ENCODE measurements at regions not wholly inside any gene's neighbourhood (a gene's known extent, or its start where the extent isn't known, plus 50 kb on each side); places are given as distances from the start of the nearest gene placed in this dataset.
A peak's percentile ranks its signal among the peaks of the same experiment; 100 is the strongest.

DNA sequence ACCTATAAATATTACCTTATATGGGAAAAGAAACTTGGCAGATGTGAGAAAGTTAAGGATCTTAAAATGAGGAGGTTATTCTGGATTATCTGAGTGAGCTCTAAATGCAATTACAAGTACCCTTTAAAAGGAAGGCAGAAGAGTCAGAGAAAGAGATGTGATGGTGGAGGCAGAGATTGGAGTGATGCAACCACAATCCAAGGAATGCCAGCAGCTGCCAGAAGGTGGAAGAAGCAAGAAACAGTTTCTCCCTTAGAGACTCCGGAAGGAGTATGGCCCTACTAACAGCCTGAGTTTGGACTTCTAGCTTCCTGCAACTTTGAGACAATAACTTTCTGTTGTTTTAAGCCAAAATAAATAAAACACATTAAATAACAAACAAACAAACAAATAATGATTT lies 108.7 kb upstream of the PRLR start:
- Histone ChIP-seq H3K79me2 (ENCODE audit: control insufficient read depth in 1 of 2, insufficient read depth in 2 of 2, low read length in 2 of 2) (no peaks in the 10 kb centered on the region), H3K56ac (replicated peaks; ENCODE audit: insufficient read length, low read depth, low read length) (no peak overlapping the region), H2BK120ac (replicated peaks; ENCODE audit: low read depth, low read length) (peak overlapping the region; percentile 100), H4K5ac (ENCODE audit: insufficient read length, low read depth, low read length) (peak overlapping the region; percentile 98), H3K9ac (replicated peaks in 1 of 4; ENCODE audit: extremely low read depth in 1 of 4, low read depth in 3 of 4, low read length in 3 of 4) (peak overlapping the region in 1 of 4 experiments; percentile 25; a peak in 1 of 7 replicates), H2AK5ac (ENCODE audit: low read depth, low read length) (no peak overlapping the region; the same call in 1 of the 2 replicates), H2BK12ac (ENCODE audit: low read depth, low read length) (peak overlapping the region; percentile 99; the same call in 1 of the 2 replicates), H3K23ac (ENCODE audit: insufficient read length) (no peak overlapping the region), H2BK15ac (ENCODE audit: low read length) (no peak overlapping the region), H3K4ac (replicated peaks; ENCODE audit: insufficient read length, low read depth, low read length) (no peak overlapping the region), H4K8ac (ENCODE audit: extremely low read depth, insufficient read depth, low read length) (no peak overlapping the region), H2BK20ac (ENCODE audit: low read length) (peak overlapping the region; percentile 82; the same call in 1 of the 2 replicates), H3K4me3 (ENCODE audit: extremely low read depth in 1 of 4, insufficient read depth in 2 of 4, low read depth in 3 of 4, low read length in 4 of 4) (peak overlapping the region in 1 of 4 experiments; percentile 9; a peak in 1 of 8 replicates), H2BK5ac (ENCODE audit: low read depth, low read length) (peak overlapping the region; percentile 99), H3K79me1 (ENCODE audit: low read depth, low read length) (no peaks in the 10 kb centered on the region), H3K36me3 (ENCODE audit: control insufficient read depth in 2 of 4, insufficient read depth in 4 of 4, low read length in 3 of 4) (peaks cover 0 to 10% (median 3%) of the 10 kb centered on the region in 4 experiments; a peak in 1 of 8 replicates), H3K27me3 (replicated peaks in 1 of 4; ENCODE audit: control insufficient read depth in 3 of 4, extremely low read depth in 1 of 4, insufficient read depth in 3 of 4, low read length in 3 of 4) (no peaks in the 10 kb centered on the region), H3K23me2 (ENCODE audit: low read depth, low read length) (no peaks in the 10 kb centered on the region), H3K18ac (ENCODE audit: extremely low read depth, low read length) (peak overlapping the region; percentile 98), H3K4me2 (ENCODE audit: insufficient read depth in 1 of 2, low read depth in 2 of 2, low read length in 2 of 2) (peak overlapping the region in 1 of 2 experiments; percentile 49; a peak in 1 of 4 replicates), H4K91ac (replicated peaks; ENCODE audit: insufficient read length, low read length) (peak overlapping the region; percentile 100), H3K4me1 (replicated peaks in 1 of 4; ENCODE audit: control insufficient read depth in 3 of 4, insufficient read depth in 4 of 4, low read length in 3 of 4) (peaks cover 8 to 25% (median 16%) of the 10 kb centered on the region in 4 experiments), H3K9me3 (ENCODE audit: insufficient read depth in 2 of 2, low read depth in 1 of 2, low read length in 1 of 2) (peaks cover 9 to 10% of the 10 kb centered on the region in 2 experiments; a peak in 3 of 4 replicates), H3K27ac (ENCODE audit: low read depth, low read length) (peak overlapping the region; percentile 92), H3K14ac (ENCODE audit: insufficient read length) (no peak overlapping the region), H2AFZ (ENCODE audit: low read length) (no peak overlapping the region), H4K20me1 (replicated peaks in 1 of 2; ENCODE audit: control insufficient read depth in 1 of 2, insufficient read depth in 2 of 2, low read length in 2 of 2) (no peaks in the 10 kb centered on the region)
- WGBS, 2 experiments (ENCODE audit: extremely low coverage in 1 of 2, insufficient coverage in 1 of 2, insufficient read length in 1 of 2, insufficient replicate concordance in 2 of 2, low coverage in 1 of 2, low lambda C conversion rate in 2 of 2, missing lambda C conversion rate in 1 of 2), result 82% methylated on average over 1 of the region's 1 CpG; no CpG with 5 or more reads in 1 of the 2 experiments
- FAIRE-seq (no peak), DNase-seq (ENCODE audit: low read depth in 1 of 2, low spot score in 2 of 2) (no peak)
- ChIA-PET POLR2A (ENCODE audit: partially characterized antibody) (no interaction called here), CTCF (ENCODE audit: partially characterized antibody) (interaction anchor here (1.2 to 1.4 kb wide), 3 partner anchors 94 to 260 kb away, joined by 3 to 5 read pairs (median 3); no protein-coding TSS in a partner anchor)
- TF ChIP-seq, protein P1, sequence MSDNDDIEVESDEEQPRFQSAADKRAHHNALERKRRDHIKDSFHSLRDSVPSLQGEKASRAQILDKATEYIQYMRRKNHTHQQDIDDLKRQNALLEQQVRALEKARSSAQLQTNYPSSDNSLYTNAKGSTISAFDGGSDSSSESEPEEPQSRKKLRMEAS (IDR thresholded peaks at IDR 0.05), result no peak
- TF ChIP-seq SAP30 (IDR thresholded peaks at IDR 0.05; ENCODE audit: insufficient read depth, insufficient replicate concordance, low read length), result no peak
- TF ChIP-seq, protein P2, sequence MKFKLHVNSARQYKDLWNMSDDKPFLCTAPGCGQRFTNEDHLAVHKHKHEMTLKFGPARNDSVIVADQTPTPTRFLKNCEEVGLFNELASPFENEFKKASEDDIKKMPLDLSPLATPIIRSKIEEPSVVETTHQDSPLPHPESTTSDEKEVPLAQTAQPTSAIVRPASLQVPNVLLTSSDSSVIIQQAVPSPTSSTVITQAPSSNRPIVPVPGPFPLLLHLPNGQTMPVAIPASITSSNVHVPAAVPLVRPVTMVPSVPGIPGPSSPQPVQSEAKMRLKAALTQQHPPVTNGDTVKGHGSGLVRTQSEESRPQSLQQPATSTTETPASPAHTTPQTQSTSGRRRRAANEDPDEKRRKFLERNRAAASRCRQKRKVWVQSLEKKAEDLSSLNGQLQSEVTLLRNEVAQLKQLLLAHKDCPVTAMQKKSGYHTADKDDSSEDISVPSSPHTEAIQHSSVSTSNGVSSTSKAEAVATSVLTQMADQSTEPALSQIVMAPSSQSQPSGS (IDR thresholded peaks at IDR 0.05; ENCODE audit: low read length), result 0 out of 2 replicates have a peak, but pooled peaks have one; percentile 26
- TF ChIP-seq RXRA (IDR thresholded peaks at IDR 0.05; ENCODE audit: insufficient read depth, low read depth, low read length), result no peak
- TF ChIP-seq HDAC6 (IDR thresholded peaks at IDR 0.05; ENCODE audit: low read depth, low read length), result no peak
- no peak for TF ChIP-seq TBP (IDR thresholded peaks at IDR 0.05; ENCODE audit: low read depth, low read length)
- TF ChIP-seq SP4 (IDR thresholded peaks at IDR 0.05; ENCODE audit: low read length), result no peak
- no peak for TF ChIP-seq TAF1 (IDR thresholded peaks at IDR 0.05; ENCODE audit: low read depth, low read length)
- TF ChIP-seq CTCF (IDR thresholded peaks at IDR 0.05; ENCODE audit: control extremely low read depth in 1 of 3, insufficient read depth in 1 of 3, low read depth in 1 of 3, low read length in 3 of 3), result no peak

Measured in H1 (cell line).